Testis (tissue), 2 donors: ENCODE measurements at regions not wholly inside any gene's neighbourhood (a gene's known extent, or its start where the extent isn't known, plus 50 kb on each side); places are given as distances from the start of the nearest gene placed in this dataset.

Experiments used
- POLR2A ChIP-seq: fragments of 450-650 bp; IDR thresholded peaks from one replicate; pipeline ENCODE4 v1.6.1; 2017; ENCODE audit warnings: antibody characterized with exemption, mild to moderate bottlenecking, moderate library complexity
- TF ChIP-seq, protein P1 (sequence below), 3 experiments: fragments of 450-650 bp in 2 of 3; fragments of 200-600 bp in 1 of 3; sonication (generic) in 1 of 3; IDR thresholded peaks; one replicate each; pipeline ENCODE4 v1.5.1; 2016 to 2019; ENCODE audit warnings: antibody characterized with exemption in 3 of 3, mild to moderate bottlenecking in 2 of 3, moderate library complexity in 1 of 3

DNA sequence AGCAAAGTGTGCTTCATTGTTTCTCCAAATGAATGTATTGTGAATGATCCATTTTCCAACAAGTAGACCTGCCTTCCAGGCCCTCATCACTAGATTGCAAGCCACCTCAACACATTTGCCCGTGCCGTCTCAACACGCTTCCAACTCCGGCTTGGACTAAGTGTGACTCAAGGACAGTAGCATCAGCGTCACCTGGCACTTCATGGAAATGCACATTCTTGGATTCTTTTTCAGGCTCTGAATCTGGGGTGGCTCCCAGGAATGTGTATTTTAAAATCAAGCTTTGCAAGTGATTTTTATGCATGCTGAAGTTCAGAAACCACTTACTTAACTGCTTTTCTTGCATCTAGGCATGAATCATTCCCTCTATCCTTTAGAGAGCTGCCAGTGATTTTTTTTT is 129.6 kb upstream of the EEF1E1 start:
- TF ChIP-seq, protein P1, sequence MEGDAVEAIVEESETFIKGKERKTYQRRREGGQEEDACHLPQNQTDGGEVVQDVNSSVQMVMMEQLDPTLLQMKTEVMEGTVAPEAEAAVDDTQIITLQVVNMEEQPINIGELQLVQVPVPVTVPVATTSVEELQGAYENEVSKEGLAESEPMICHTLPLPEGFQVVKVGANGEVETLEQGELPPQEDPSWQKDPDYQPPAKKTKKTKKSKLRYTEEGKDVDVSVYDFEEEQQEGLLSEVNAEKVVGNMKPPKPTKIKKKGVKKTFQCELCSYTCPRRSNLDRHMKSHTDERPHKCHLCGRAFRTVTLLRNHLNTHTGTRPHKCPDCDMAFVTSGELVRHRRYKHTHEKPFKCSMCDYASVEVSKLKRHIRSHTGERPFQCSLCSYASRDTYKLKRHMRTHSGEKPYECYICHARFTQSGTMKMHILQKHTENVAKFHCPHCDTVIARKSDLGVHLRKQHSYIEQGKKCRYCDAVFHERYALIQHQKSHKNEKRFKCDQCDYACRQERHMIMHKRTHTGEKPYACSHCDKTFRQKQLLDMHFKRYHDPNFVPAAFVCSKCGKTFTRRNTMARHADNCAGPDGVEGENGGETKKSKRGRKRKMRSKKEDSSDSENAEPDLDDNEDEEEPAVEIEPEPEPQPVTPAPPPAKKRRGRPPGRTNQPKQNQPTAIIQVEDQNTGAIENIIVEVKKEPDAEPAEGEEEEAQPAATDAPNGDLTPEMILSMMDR (IDR thresholded peaks at IDR 0.05), result no peak
- no peak for TF ChIP-seq POLR2A
